GM19438 (cell line): ENCODE measurements at regions not wholly inside any gene's neighbourhood (a gene's known extent, or its start where the extent isn't known, plus 50 kb on each side); places are given as distances from the start of the nearest gene placed in this dataset.
"Not testable (repeated sequence)": the region's sequence is repeated elsewhere in the genome, so short reads cannot be mapped to it uniquely, and the experiment has no call there.

Experiments
- ATAC-seq: cut with Tn5 transposase; IDR thresholded peaks from one replicate; pipeline ENCODE4 v1.9.1; 2021; ENCODE audit warnings: low read depth; ENCODE audit not compliant: unreplicated experiment

DNA sequence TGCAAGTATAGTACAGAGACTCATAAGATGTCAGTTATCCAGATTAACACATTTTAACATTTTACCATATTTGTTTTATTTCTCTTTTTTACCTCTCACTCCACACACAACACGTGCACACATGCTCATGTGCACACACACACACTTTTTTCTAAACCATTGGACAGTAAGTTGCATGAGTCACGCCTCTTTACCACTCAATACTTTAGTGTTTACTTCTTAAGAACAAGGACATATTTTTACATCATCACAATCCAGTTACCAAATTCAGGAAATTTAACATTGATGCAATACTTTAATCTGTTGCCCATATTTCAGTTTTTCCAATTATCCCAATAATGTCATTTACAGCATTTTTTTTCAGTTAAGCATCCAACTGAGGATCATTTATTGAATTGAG, 109.0 kb downstream of the RIN2 start:
- ATAC-seq, result no peak

DNA sequence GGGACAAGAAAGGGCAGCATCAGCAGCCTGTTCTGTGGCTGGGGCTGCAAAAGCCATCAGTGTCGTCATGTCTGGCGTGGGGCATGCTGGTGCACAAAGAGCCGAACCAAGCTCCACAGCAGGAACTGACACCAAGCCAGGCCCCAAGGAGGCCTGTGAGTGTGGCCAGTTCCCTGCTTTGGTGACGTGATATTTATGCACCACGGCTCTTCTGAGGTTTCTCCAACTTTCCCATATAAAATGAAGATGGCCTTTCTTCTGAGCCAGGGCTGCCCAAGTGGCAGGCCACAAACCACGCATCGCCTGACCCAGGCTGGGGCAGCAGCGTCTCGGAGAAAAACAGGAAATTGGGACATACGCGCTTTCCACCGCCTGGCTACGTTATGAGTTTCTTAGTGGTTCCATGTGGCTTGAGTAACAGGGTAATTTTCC, 109.9 kb downstream of the RIN2 start:
- ATAC-seq, result no peak

DNA sequence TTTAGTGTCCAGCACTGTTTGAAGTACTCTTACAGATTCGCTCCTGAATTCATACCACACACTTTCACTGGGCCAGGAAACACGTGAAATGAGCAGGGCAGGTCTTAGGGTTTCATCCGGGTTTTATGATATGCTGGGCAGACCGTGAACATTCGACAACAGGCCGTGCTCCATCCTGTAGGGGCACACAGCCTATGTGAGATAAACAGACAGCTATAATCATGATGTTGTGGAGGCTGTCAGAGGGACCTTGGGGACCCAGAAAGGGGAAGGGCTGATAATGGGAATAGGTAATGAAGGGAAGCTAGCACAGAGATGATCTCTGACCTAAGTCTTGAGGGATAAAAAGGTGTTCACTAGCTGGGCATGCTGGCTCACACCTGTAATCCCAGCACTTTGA, 110.4 kb downstream of the RIN2 start:
- ATAC-seq, result no peak

DNA sequence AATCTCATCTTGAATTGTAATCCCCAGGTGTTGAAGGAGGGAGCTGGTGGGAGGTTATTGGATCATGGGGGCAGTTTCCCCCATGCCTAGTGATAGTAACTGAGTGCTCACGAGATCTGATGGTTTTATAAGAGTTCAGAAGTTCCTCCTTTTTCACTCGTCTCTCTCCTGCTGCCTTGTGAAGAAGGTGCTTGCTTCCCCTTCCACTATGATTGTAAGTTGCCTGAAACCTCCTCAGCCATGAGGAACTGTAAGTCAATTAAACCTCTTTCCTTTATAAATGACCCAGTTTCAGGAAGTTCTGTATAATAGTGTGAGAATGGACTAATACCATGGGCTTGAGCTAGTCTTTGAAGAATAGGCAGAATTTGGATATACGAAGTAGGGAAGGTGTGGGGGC, 113.9 kb downstream of the RIN2 start:
- ATAC-seq, result no peak

DNA sequence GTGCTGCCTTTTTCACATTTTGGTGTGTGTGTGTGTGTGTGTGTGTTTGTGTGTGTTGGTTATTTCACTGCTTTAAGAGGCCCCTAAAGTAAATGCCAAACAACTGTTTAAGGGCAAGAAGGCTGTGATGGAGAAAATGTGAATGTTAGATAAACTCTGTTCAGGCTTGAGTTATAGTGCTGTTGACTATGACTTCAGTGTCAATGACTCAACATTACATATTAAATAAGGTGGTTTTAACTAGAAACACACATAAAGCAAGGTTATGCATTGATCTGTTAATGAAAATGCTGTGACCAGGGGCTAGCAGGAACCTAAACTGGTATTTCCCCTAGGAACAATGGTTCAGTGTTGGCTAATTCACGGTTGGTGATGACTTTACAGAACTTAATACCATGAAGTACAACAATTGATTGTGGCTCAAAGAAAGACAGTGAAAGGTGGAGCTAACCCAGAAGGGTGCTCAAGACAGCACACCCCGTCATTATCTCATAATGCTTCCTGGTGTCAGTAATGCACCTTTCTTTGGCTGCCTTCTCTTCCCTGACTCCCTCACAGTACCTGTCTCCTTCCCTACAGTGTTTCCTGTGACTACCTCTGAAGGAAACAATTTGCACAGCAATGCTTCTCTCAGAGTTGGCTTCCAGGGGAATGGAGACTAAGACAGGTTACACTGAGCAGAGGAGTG, 116.1 kb downstream of the RIN2 start:
- no peak for ATAC-seq

DNA sequence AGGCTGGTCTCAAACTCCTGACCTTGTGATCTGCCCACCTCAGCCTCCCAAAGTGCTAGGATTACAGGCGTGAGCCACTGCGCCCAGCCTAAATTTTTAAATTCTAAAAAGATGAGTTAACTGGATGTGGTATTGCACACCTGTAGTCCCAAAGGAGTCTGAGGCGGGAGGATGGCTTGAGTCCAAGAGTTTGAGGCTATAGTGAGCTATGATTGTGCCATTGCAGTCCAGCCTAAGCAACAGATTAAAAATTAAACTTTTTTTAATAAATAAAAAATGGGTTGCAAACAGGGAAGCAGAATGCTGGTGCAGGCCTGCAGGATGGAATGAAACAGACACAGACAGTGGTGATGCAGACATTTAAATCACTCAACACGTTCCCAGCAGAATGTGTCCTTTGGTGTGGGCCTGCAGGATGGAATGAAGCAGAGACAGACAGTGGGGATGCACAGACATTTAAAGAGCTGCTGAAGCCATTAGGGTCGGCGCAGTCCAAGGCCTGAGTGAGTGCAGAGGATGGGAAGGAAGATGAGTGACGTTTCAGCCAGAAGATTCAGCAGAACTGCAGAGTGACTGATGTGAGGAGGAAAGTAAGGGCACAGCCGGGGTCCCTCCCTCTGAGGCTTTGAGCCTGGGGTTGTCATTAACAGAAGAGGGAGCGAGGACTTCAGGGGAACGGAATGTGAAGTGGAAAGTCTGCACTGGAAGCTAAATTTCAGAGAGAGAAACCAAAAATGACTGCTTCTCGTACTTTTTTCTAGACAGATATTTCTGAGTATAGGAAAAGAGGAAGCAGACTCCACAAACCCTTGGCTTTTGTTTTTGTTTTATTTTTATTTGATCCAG, 117.5 kb downstream of the RIN2 start:
- no peak for ATAC-seq

DNA sequence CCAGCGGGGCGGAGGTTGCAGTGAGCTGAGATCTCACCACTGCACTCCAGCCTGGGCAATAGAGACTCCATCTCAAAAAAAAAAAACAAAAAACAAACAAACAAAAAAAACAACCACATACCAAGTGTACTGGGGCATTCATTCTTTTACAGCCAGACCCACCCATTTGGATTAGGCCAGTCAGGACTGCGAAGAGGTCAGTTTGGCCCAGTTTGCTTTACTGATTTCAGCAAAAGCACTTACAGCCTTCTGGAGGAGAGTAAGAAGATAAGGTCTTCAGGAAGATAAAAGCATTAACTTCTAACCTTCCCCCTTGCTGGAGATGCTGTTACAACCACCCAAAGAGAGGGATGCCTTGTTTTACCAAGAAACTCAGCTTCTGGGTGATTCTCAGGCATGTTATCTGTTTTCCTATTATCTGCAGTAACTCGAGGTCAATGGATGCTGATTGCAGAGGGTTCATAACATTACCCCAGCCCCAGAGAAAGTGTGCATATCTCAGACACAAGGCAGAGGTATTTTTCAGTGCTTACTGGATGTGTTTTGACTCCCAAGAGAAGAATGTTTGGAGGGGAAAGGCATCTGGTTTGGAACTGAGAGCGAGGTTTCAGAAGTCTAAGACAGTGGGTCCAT, 118.9 kb downstream of the RIN2 start:
- ATAC-seq, result no peak

DNA sequence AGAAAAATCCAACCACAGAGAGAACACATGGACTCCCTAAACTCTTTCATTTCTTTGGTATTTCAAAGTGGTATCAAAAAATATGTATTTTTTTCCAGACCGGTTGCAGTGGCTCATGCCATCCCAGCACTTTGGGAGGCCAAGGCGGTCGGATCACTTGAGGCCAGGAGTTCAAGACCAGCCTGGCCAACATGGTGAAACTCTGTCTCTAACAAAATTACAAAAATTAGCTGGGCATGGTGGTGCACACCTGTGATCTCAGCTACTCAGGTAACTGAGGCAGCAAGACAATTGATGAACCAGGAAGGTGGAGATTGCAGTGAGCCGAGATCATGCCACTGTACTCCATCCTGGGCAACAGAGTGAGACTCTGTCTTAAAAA, 121.8 kb downstream of the RIN2 start:
- ATAC-seq, result not testable (repeated sequence)

DNA sequence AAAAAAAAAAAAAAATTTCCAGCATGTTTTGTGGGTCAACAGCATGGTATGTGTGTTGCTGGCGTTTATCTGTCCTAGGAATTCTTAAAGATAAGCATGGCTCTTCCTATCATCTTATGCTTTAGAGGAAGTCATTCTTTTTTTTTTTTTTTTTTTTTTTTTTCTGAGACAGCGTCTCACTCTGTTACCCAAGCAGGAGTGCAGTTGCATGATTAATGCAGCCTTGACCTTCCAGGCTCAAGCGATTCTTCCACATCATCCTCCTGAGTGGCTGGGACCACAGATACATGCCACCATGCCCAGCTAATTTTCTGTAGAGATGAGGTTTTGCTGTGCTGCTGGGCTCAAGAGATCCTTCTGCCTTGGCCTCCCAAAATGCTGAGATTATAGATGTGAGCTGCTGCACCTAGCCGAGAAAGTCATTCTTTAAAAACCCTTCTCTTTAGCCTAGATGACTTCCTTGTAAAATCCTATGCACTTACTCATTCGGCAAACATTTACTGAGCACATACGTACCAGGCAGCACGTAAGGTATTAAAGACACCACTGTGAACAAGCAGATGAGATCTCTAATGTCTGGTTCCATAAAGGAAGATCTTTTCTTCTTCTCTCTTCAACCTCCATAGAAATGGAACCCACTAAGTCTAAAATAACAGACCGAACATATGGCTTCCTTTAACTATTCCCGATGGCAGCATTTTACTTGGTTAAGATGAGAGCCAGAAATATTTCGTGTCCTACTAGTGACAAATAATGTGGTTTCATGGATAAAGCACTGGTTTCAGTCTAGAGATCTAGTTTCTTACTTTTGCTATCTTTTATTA, 122.4 kb downstream of the RIN2 start:
- no peak for ATAC-seq

DNA sequence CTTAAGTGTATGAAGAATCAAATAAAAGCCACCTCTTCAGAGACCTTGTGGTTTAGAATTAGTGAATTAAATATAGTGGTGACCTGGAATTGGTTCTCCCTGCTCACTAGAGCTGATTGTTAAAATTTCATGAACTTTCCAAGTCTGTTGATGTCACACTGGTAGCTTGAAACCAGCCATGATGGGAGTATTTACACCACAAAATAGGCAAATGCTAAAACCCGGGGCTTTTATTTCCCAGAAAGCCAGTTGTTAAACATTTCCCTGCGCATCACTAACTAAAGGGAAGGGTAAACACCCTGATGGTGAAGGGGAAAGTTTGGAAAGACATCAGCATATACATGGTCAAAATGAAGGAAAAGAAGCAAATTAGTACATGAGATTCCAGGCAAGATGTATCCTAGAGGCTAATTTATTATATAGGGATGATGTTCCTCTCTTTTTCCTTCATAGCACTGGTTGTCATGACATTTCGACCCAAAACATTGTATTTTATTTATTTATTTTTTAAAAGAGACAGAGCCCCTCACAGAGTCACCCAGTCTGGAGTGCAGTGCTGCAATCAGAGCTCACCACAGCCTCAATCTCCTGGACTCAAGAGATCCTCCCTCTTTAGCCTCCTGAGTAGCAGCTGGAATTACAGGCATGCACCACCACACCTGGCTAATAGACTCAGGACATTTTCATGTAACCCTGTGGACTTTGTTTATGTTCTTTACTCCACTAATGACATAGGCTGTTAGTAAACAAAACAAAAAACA, 123.2 kb downstream of the RIN2 start:
- no peak for ATAC-seq

DNA sequence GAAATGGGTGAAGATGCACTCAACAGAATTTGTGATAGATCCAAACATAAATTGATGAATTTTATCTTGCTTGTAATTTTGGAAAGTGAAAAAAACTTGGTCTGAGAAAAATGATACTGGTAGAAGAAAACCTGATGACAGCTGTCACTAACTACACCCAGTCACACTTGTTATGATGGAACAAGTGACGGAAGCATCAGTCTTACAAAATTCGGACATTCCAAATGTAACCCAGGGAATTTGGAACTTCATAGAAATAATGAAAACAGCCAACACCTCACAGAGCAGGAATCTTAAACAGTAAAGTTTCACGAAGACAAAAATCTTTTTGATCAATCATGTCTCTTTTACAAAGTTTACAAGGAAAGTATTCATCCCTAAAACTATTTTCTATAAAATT, 123.9 kb downstream of the RIN2 start:
- no peak for ATAC-seq

DNA sequence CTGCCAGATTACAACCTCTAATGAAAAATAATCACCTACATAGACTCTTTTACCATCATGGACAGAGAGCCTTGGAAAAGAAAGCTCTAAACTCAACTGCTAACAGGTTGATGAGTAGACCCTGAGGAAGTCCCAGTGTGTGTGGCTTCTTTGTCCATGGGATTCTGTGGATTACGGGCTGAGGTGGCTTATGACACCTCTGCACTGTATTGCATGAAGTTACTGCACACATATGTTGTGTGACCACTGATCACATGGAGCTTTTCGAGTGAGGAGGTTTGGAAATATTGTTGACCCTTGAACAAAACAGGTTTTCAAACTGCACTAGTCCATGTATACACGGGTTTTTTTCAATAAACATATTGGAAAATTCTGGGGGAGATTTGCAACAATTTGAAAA, 124.4 kb downstream of the RIN2 start:
- no peak for ATAC-seq

DNA sequence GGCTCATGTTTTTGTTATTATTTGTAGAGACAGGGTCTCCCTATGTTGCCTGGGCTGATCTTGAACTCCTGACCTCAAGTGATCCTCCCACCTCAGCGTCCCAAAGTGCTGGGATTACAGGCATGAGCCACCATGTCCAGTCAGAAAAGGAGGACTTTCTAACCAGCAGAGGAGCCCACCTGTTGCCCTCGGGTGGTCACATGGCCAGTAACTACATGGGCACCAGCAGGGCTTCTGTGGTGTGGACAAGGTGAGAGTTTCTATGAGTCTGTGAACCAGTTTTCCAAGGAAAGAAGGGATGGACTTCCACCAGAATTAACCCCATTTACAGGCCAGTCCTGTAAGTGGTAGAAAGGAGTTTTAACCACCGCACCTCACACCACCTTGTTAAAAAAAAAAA, 125.4 kb downstream of the RIN2 start:
- no peak for ATAC-seq

DNA sequence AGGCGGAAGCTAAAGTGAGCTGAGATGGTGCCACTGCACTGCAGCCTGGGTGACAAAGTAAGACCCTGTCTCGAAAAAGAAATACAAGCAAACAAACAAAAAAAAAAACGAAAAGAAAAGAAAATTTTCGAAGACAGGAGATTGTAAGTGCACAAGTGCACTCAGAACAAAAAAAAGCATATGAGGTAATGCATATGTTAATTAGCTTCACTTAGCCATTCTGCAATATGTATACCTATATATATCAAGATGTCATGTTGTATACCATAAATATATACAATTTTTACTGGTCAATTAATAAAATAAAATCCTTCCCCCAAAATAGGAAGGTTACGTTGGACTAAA, 127.5 kb downstream of the RIN2 start:
- ATAC-seq, result no peak

DNA sequence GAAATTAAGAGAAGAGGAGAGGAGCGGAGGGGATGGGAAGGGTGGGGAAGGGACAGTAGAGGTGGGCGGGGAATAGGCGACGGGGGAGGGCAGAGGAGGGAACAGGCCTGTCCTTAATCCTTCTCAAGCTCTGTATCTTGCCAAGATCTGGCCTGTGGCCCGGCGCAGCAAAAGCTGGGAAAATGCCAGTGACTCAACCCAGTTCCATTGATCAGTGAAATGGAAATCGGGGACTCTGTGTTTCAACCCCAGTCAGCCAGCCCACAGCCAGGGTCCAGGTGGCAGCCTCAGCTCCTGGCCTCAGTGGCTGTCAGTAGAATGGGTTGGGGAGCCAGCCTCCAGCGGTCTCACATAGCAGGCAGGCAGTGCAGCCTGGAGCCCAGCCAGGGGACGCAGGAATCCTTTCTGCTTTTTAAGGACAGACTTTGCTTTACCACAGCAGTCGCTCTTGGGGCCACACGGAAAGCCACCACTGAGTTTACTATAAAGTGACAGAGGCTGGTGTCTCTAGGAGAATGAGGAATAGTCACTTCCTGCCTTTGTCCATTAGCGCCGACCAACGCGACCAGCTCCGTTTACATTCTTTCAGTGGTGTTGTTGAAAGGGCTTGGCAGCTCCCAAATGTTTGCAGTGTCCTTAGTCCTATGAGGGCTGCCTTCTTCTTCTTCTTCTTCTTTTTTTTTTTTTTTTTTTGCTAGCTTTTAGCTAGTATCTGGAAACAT, 128.0 kb downstream of the RIN2 start:
- ATAC-seq, result no peak

DNA sequence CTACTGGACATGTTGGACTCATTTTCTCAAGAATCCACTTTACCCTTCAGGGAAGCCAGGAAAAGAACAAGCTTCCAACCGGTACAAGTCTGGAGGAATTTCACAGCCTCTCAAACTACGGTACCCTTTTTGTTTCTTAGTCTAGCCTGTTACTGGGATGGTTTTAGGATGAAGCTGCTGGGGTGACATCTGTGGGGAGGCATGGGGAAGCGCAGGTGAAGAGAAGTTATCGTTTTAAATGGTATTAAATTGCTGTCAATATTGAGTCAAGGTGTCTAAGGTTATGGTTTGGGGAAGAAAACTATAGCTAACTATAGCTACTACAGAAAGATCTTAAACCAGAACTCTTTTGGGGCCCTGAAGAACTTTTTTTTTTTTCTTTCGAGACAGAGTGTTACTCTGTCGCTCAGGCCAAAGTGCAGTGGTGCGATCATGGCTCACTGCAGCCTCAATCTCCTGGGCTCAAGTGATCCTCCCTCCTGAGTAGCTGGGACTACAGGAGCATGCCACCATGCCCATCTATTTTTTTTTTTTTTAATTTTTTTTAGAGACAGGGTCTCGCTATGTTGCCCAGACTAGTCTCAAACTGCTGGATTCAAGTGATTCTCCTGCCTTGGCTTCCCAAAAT, 128.7 kb downstream of the RIN2 start:
- ATAC-seq, result no peak

DNA sequence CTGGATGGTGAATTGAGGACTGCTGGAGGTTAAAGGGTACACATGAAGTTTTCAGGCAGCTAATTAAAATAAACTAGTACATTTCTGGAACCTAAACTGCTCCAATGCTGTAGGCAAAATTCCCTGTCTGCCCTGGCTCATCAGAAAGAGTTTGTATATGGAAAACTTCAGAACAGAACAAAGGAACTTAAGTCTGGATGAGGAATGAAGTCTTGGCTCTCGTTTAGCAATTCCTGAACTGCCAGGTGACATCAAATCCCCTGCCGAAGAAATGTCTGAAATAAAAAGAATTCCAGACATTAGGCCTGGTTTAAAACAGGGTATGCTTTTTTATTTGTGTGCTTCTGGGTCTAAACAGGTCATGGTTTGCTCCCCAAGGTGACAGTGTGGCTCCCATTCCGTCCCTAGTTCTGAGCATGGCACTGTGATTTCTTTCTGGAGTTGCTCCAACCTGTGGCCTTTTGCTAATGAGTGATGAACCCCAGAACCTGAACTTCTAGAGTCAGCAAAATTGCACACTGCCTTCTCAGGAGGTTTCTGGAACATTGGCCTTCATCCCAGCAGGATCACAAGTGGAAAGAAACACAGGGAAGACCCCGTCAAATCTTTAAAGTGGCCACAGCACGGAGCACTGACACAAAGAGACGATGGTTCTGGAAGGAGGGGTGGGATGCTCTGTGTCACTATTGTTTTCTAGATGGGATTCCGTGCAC, 129.4 kb upstream of the NAA20 start:
- ATAC-seq, result no peak

DNA sequence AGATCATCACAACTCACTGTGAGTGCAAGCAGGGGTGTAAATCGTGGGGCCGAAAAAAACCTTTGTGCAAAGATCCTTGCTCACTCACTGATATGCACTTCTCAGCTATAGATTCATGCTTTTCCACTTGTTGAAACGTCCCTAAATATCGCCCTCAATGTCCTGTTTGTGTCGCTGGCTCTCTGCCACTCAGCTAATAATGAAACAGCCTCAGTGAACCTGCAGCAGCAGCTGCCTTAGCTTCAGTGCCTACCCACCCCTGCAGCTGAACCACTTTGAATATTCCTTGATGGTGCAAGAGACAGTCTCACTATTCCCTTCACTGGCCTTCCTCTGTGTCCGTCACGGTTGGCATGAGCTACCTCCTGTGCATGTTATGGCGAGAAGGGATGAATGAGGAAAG, 128.9 kb upstream of the NAA20 start:
- no peak for ATAC-seq
